ENCODE measurements at regions not wholly inside any gene's neighbourhood (a gene's known extent, or its start where the extent isn't known, plus 50 kb on each side); places are given as distances from the start of the nearest gene placed in this dataset.

DNA sequence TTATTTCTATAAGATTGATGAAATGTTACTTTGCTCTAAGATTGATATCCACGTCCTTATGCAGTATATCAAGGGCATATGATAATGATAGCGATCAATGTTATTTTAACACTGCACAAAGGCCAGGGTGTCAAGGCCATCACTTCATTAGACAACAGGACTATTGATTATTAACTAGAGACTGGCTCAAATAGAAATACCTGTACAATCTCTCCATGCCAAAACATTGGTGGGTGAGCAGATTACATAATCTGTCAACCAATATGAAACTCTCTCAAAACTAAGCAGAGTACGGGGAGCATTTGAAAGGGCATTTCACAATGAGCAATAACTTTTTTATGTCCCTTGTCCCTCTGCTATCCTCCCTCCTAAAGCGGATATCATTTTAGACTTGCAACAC lies 566.5 kb upstream of the PKN2 start:
- in situ Hi-C loops (cut with HindIII; ENCODE audit: low pct_unique_long_range_greater_than_20kb, low sequenced_read_pairs) = no loop called here
- no peak for TF ChIP-seq JUND (IDR thresholded peaks at IDR 0.05; ENCODE audit: low read depth)
- DNase-seq (ENCODE audit: low read depth in 1 of 2, low spot score in 1 of 2) = no peak

- no peak for TF ChIP-seq JUND (IDR thresholded peaks at IDR 0.05; ENCODE audit: low read depth)
- no peak for DNase-seq (ENCODE audit: low read depth in 1 of 2, low spot score in 1 of 2)
- in situ Hi-C loops (cut with HindIII; ENCODE audit: low pct_unique_long_range_greater_than_20kb, low sequenced_read_pairs) = no loop called here
Measured at GRCh38 chr1:88118176-88118845, 565.8 kb upstream of the PKN2 start.

- in situ Hi-C loops (cut with HindIII; ENCODE audit: low pct_unique_long_range_greater_than_20kb, low sequenced_read_pairs) = no loop called here
- TF ChIP-seq JUND (IDR thresholded peaks at IDR 0.05; ENCODE audit: low read depth) = no peak
- DNase-seq (ENCODE audit: low read depth in 1 of 2, low spot score in 1 of 2) = no peak
Measured at GRCh38 chr1:88124614-88125013, 559.5 kb upstream of the PKN2 start.

DNA sequence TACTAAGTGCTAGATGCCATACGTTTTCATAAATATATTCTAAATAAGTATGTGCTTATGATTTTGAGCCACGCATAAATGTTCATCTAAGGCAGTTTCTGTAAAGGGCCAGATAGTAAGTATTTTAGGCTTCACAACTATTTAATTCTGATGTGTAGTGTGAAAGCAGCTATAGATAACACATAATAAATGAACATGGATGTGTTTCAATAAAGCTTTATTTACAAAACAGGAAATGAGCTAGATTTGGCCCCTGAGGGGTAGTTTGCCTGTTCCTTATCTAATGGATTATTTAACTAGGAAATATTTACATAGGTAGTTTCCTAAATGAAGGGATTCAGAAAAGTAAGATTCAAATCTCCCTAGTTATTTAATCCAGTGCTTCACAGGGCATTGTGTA lies 557.6 kb upstream of the PKN2 start:
- in situ Hi-C loops (cut with HindIII; ENCODE audit: low pct_unique_long_range_greater_than_20kb, low sequenced_read_pairs) = no loop called here
- no peak for TF ChIP-seq JUND (IDR thresholded peaks at IDR 0.05; ENCODE audit: low read depth)
- no peak for DNase-seq (ENCODE audit: low read depth in 1 of 2, low spot score in 1 of 2)

- DNase-seq (ENCODE audit: low read depth in 1 of 2, low spot score in 1 of 2) = no peak
- in situ Hi-C loops (cut with HindIII; ENCODE audit: low pct_unique_long_range_greater_than_20kb, low sequenced_read_pairs) = no loop called here
- TF ChIP-seq JUND (IDR thresholded peaks at IDR 0.05; ENCODE audit: low read depth) = no peak
Measured at GRCh38 chr1:88133991-88134390, 550.1 kb upstream of the PKN2 start.

GRCh38 chr1:88134983-88135921 lies 548.8 kb upstream of the PKN2 start:
- in situ Hi-C loops (cut with HindIII; ENCODE audit: low pct_unique_long_range_greater_than_20kb, low sequenced_read_pairs) = no loop called here
- DNase-seq (ENCODE audit: low read depth in 1 of 2, low spot score in 1 of 2) = no peak
- no peak for TF ChIP-seq JUND (IDR thresholded peaks at IDR 0.05; ENCODE audit: low read depth)

- in situ Hi-C loops (cut with HindIII; ENCODE audit: low pct_unique_long_range_greater_than_20kb, low sequenced_read_pairs) = no loop called here
- no peak for DNase-seq (ENCODE audit: low read depth in 1 of 2, low spot score in 1 of 2)
- no peak for TF ChIP-seq JUND (IDR thresholded peaks at IDR 0.05; ENCODE audit: low read depth)
Measured at GRCh38 chr1:88139633-88140032, 544.4 kb upstream of the PKN2 start.

GRCh38 chr1:88140325-88140724 lies 543.7 kb upstream of the PKN2 start:
- in situ Hi-C loops (cut with HindIII; ENCODE audit: low pct_unique_long_range_greater_than_20kb, low sequenced_read_pairs) = no loop called here
- no peak for TF ChIP-seq JUND (IDR thresholded peaks at IDR 0.05; ENCODE audit: low read depth)
- DNase-seq (ENCODE audit: low read depth in 1 of 2, low spot score in 1 of 2) = no peak

DNA sequence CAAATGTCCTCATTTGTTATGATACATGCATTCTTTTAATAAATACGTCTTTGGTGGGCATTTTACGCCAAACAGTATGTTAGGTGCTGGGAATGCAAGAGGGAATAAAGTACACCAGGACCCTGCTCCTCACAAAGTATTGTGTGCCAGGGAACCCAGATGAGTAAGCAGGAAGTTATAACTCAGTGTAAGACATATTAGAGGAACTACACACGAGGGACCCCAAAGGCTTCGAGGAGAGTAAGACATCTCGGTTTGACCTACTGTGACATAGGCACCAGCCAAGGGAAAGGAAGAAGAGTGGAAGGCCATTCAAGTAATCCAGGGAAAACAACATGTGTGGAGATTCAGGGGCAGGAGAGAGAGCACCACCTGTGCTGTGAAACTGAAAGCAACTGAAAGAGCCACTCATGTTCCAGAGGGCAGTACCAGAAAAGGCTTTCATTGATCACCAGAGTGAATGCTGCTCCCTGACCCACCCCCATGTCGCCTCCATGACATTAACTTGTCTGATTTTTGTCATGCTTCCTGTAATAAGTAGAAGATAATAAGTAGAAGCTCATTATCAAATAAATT lies 542.5 kb upstream of the PKN2 start:
- DNase-seq (ENCODE audit: low read depth in 1 of 2, low spot score in 1 of 2) = no peak
- no peak for TF ChIP-seq JUND (IDR thresholded peaks at IDR 0.05; ENCODE audit: low read depth)
- in situ Hi-C loops (cut with HindIII; ENCODE audit: low pct_unique_long_range_greater_than_20kb, low sequenced_read_pairs) = no loop called here

DNA sequence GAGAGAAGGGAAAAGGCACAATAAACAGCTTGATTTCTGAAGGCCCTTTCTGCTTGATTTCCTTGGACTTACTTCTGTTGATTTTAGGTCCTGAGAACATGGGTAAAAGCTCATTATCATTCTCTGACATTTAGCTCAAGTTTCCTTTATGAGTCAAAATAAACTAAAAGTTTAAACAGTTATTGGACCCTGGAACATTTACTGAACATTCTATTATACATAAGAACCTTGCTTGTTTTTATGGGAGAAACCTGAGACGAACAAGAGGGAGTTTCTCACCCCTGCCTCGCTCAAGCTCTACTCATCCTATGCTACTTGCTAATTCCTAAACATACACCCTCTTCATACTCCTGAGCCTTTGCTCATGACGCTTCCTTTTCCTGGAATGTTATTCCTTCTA lies 538.3 kb upstream of the PKN2 start:
- in situ Hi-C loops (cut with HindIII; ENCODE audit: low pct_unique_long_range_greater_than_20kb, low sequenced_read_pairs) = no loop called here
- TF ChIP-seq JUND (IDR thresholded peaks at IDR 0.05; ENCODE audit: low read depth) = no peak
- DNase-seq (ENCODE audit: low read depth in 1 of 2, low spot score in 1 of 2) = no peak

DNA sequence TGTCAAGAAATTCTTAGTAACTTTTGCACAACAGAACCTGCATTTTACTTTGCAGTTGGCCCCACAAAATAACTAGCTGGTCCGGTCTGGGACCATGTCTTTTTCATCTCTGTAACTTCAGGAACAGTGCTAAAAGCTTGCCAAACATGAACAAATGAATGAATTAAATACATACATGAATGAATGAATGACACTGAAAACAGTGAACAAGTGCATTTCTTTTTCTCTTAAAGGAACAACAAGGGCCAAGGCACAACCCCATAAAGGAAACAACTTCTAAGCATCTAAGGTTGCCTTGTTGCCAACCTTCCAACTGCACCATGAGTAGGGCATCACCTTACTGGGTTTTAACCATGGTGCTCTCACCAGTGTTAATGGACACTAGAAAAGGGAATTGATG lies 534.4 kb upstream of the PKN2 start:
- DNase-seq (ENCODE audit: low read depth in 1 of 2, low spot score in 1 of 2) = no peak
- no peak for TF ChIP-seq JUND (IDR thresholded peaks at IDR 0.05; ENCODE audit: low read depth)
- in situ Hi-C loops (cut with HindIII; ENCODE audit: low pct_unique_long_range_greater_than_20kb, low sequenced_read_pairs) = no loop called here

DNA sequence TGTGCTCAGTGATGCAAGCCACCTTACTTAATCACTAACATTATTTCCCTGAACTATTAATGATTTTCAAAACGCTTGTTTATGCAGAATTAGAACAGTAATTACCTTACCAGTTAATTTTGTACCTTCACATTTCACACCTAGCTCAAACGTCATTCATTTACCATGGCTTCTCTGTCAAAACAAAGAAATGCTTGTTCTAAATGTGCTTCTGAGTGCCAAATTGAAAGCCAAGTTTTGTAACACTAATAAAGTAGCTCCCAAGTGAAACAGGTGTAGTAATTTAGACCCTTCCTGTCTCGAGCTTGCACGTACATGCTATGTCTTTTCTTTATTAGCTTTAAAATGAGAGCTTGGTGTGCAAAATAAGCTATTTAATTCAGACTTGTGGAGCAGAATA lies 533.7 kb upstream of the PKN2 start:
- in situ Hi-C loops (cut with HindIII; ENCODE audit: low pct_unique_long_range_greater_than_20kb, low sequenced_read_pairs) = no loop called here
- no peak for DNase-seq (ENCODE audit: low read depth in 1 of 2, low spot score in 1 of 2)
- no peak for TF ChIP-seq JUND (IDR thresholded peaks at IDR 0.05; ENCODE audit: low read depth)

DNA sequence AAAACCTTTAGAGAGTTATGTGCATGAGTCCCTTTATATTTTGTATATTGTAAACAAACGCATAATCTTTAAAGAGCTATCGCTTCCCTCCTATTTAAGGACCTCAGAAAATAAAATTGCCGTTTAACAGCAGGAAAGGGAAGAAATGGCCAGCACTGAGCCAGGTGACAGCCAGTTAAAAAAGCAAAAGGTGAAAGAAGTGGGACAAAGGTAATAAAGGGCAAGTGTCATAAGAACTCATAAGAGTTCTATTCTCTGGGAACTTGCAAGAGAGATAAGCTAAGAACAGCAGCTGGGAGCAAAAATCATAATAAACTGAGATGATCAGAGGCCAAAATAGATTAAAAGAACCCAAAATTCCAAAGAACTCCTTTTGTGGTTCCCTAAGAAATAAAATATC lies 520.9 kb upstream of the PKN2 start:
- DNase-seq (ENCODE audit: low read depth in 1 of 2, low spot score in 1 of 2) = no peak
- in situ Hi-C loops (cut with HindIII; ENCODE audit: low pct_unique_long_range_greater_than_20kb, low sequenced_read_pairs) = no loop called here
- TF ChIP-seq JUND (IDR thresholded peaks at IDR 0.05; ENCODE audit: low read depth) = no peak

Measured in T47D (cell line).